Spleen (tissue), 11 donors: ENCODE measurements at regions not wholly inside any gene's neighbourhood (a gene's known extent, or its start where the extent isn't known, plus 50 kb on each side); places are given as distances from the start of the nearest gene placed in this dataset.

Experiments used
- DNase-seq: peaks from one replicate; pipeline ENCODE4 v3.0.0-alpha.2; 2020
- H3K27ac ChIP-seq, 8 donors: fragments of 200-600 bp; sonication (generic) in 7 of 8; 1 replicate in 4 of 8; 2 replicates in 4 of 8; pipeline versions ENCODE4 v1.5.0 to v1.8.0; 2016 to 2021; ENCODE audit warnings: inconsistent platforms in 4 of 8, mild to moderate bottlenecking in 4 of 8, moderate library complexity in 1 of 8
- H3K27me3 ChIP-seq, 7 donors: fragments of 200-600 bp; sonication (generic) in 6 of 7; replicated peaks in 1 of 7; 1 replicate in 4 of 7; 2 replicates in 3 of 7; pipeline versions ENCODE4 v1.5.0 to v1.8.0; 2016 to 2021; ENCODE audit warnings: inconsistent platforms in 3 of 7, mild to moderate bottlenecking in 1 of 7
- H3K36me3 ChIP-seq, 6 donors: fragments of 200-600 bp; sonication (generic) in 5 of 6; 1 replicate in 4 of 6; 2 replicates in 2 of 6; pipeline versions ENCODE4 v1.5.0 to v1.8.0; 2016 to 2021; ENCODE audit warnings: inconsistent platforms in 2 of 6
- H3K4me1 ChIP-seq, 6 donors: fragments of 200-600 bp; sonication (generic) in 5 of 6; 1 replicate in 3 of 6; 2 replicates in 3 of 6; pipeline versions ENCODE4 v1.5.0 to v1.8.0; 2016 to 2021; ENCODE audit warnings: inconsistent platforms in 3 of 6
- H3K4me3 ChIP-seq, 8 donors: fragments of 200-600 bp; sonication (generic) in 7 of 8; 1 replicate in 4 of 8; 2 replicates in 4 of 8; pipeline versions ENCODE4 v1.5.0 to v1.8.0; 2016 to 2021; ENCODE audit warnings: inconsistent platforms in 4 of 8, mild to moderate bottlenecking in 4 of 8, moderate library complexity in 2 of 8
- H3K9me3 ChIP-seq, 8 donors: fragments of 200-600 bp; sonication (generic) in 7 of 8; 1 replicate in 4 of 8; 2 replicates in 4 of 8; pipeline versions ENCODE4 v1.5.0 to v1.8.0; 2016 to 2021; ENCODE audit warnings: inconsistent platforms in 4 of 8
- POLR2A ChIP-seq, 3 donors: fragments of 450-650 bp; IDR thresholded peaks; one replicate each; pipeline ENCODE4 v1.5.1; 2017; ENCODE audit warnings: antibody characterized with exemption in 3 of 3, mild to moderate bottlenecking in 1 of 3
- POLR2AphosphoS5 ChIP-seq, 3 donors: sonication (generic); formaldehyde crosslinking; IDR thresholded peaks; one replicate each; pipeline ENCODE4 v1.5.1; 2017; ENCODE audit warnings: antibody characterized with exemption in 3 of 3
- WGBS, 5 donors: extraction: QIAGEN DNeasy Blood & Tissue Kit in 3 of 5; methylation state at CpG; one replicate each; pipeline versions ENCODE4 v1.1.5 to v1.1.7; 2013 to 2018; 5-methylcytosine and 5-hydroxymethylcytosine counted together
- intact Hi-C: fragments of 100-400 bp; cut with DNase I; formaldehyde crosslinking; loops from one replicate; pipeline ENCODE4 v1.15.0; 2023; ENCODE audit warnings: low total_unique reads
- TF ChIP-seq, protein P1 (sequence below), 11 experiments: fragments of 200-600 bp in 7 of 11; fragments of 450-650 bp in 4 of 11; sonication (generic) in 4 of 11; IDR thresholded peaks in 8 of 11; conservative IDR thresholded peaks in 3 of 11; 1 replicate in 7 of 11; 2 replicates in 4 of 11; pipeline versions ENCODE4 v1.4.0 to v1.8.0; 2016 to 2021; ENCODE audit warnings: antibody characterized with exemption in 11 of 11, inconsistent platforms in 4 of 11, mild to moderate bottlenecking in 1 of 11
- donor health status: healthy with polysubstance abuse.
- donor health status: DM: no; HTN: no; CAD: no; lungs with moderate emphysema.
- donor health status: DM: no; HTN: no; CAD: no.
- donor health status: Bipolar disorder and iron deficiency.
- donor health status: healthy.
- donor health status: DM: no; HTN: no; CAD: no.
- donor health status: DM: yes; HTN: yes; CAD: no.

DNA sequence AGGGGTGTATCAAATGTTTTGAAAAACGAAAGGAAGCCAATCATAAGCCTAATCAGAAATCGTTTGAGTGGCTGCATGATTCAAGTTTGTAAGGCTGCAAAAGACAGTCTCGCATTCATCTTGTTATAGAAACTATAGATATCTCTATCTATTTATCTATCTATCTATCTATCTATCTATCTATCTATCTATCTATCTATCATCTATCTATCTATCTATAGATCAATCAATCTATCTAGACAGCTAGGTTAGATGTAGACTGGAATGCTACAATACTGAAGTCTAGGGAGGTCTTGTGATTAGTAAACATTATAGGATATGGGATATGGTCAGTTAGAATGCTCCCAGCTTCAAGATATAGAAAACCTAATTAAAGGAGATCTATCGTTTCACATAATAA, 52.2 kb upstream of the BTG1 start:
- no peak for DNase-seq
- 92 to 96% (median 95%) methylated on average over 4 of the region's 4 CpGs for WGBS, 5 donors
- no peak overlapping the region for H3K27ac ChIP-seq
- H3K4me1 ChIP-seq: peaks cover 0 to 11% (median 0%) of the 10 kb centered on the region in 6 donors
- intact Hi-C loops: no loop called here
- no peaks in the 10 kb centered on the region for H3K36me3 ChIP-seq
- H3K27me3 ChIP-seq: no peaks in the 10 kb centered on the region
- H3K4me3 ChIP-seq: no peak overlapping the region
- TF ChIP-seq POLR2AphosphoS5 (IDR thresholded peaks at IDR 0.05) (no peak), POLR2A (IDR thresholded peaks at IDR 0.05) (no peak)
- TF ChIP-seq, protein P1, sequence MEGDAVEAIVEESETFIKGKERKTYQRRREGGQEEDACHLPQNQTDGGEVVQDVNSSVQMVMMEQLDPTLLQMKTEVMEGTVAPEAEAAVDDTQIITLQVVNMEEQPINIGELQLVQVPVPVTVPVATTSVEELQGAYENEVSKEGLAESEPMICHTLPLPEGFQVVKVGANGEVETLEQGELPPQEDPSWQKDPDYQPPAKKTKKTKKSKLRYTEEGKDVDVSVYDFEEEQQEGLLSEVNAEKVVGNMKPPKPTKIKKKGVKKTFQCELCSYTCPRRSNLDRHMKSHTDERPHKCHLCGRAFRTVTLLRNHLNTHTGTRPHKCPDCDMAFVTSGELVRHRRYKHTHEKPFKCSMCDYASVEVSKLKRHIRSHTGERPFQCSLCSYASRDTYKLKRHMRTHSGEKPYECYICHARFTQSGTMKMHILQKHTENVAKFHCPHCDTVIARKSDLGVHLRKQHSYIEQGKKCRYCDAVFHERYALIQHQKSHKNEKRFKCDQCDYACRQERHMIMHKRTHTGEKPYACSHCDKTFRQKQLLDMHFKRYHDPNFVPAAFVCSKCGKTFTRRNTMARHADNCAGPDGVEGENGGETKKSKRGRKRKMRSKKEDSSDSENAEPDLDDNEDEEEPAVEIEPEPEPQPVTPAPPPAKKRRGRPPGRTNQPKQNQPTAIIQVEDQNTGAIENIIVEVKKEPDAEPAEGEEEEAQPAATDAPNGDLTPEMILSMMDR (IDR thresholded peaks at IDR 0.05 in 8 of 11, conservative IDR thresholded peaks at IDR 0.05 in 3 of 11): no peak
- H3K9me3 ChIP-seq: peaks cover 0 to 10% (median 7%) of the 10 kb centered on the region in 8 donors

DNA sequence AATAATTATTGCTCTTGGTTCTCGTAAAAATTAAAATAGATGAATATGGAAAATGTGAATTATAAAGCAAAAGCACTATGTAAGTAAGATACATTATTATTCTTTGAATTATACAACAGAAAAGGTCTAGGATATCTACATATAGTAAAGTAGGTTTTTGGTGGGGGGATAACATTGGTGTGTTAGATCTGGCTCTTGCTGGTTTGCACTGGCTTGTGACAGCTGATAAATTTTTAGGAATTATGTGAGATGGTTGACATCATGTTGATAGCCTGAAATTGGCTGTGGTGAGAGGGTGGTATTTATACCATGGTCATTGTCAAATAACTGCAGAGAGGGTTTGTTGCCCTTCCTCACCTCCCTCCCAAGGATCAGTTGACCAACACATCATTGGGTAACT, 50.7 kb upstream of the BTG1 start:
- TF ChIP-seq POLR2AphosphoS5 (IDR thresholded peaks at IDR 0.05) (no peak), POLR2A (IDR thresholded peaks at IDR 0.05) (no peak)
- TF ChIP-seq, protein P1 (IDR thresholded peaks at IDR 0.05 in 8 of 11, conservative IDR thresholded peaks at IDR 0.05 in 3 of 11): no peak
- H3K9me3 ChIP-seq: peaks cover 0 to 10% (median 7%) of the 10 kb centered on the region in 8 donors
- H3K27me3 ChIP-seq: no peaks in the 10 kb centered on the region
- H3K4me1 ChIP-seq: peaks cover 2 to 26% (median 6%) of the 10 kb centered on the region in 6 donors
- no peak overlapping the region for H3K4me3 ChIP-seq
- DNase-seq: no peak
- intact Hi-C loops: no loop called here
- no peaks in the 10 kb centered on the region for H3K36me3 ChIP-seq
- no peak overlapping the region for H3K27ac ChIP-seq
- 92 to 100% (median 96%) methylated on average over 1 of the region's 1 CpG for WGBS, 5 donors
